ENCODE measurements at regions not wholly inside any gene's neighbourhood (a gene's known extent, or its start where the extent isn't known, plus 50 kb on each side); places are given as distances from the start of the nearest gene placed in this dataset.

DNA sequence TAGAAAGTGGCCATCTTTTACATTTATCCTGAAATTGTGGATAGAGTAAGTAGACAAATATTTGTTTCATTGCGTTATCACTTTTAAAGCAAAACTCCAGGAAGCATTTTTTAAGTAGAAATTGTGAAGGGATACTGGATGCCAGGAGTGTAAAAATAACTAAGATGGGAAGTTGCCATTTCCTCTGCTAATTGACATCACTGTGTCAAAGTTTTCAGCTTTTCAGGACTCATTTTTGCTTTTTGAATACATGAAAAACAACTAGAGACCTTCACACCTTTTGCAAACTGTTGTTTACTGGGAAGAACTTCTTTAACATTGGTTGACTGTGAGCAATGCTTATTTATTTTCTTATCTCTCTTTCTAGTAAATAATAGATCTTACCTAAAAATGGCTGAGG lies 337.5 kb downstream of the NR2F1-AS1 start:
- TF ChIP-seq, protein P1, sequence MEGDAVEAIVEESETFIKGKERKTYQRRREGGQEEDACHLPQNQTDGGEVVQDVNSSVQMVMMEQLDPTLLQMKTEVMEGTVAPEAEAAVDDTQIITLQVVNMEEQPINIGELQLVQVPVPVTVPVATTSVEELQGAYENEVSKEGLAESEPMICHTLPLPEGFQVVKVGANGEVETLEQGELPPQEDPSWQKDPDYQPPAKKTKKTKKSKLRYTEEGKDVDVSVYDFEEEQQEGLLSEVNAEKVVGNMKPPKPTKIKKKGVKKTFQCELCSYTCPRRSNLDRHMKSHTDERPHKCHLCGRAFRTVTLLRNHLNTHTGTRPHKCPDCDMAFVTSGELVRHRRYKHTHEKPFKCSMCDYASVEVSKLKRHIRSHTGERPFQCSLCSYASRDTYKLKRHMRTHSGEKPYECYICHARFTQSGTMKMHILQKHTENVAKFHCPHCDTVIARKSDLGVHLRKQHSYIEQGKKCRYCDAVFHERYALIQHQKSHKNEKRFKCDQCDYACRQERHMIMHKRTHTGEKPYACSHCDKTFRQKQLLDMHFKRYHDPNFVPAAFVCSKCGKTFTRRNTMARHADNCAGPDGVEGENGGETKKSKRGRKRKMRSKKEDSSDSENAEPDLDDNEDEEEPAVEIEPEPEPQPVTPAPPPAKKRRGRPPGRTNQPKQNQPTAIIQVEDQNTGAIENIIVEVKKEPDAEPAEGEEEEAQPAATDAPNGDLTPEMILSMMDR (IDR thresholded peaks at IDR 0.05; ENCODE audit: extremely low read depth in 1 of 2, insufficient read depth in 1 of 2, low read depth in 1 of 2, low read length in 2 of 2) = no peak
- no peak for TF ChIP-seq EZH2 (IDR thresholded peaks at IDR 0.05; ENCODE audit: borderline replicate concordance, low read depth, low read length, severe bottlenecking)

Data from endothelial cell of umbilical vein (primary cell).